GM12891 (cell line): ENCODE measurements at regions not wholly inside any gene's neighbourhood (a gene's known extent, or its start where the extent isn't known, plus 50 kb on each side); places are given as distances from the start of the nearest gene placed in this dataset.

ENCODE experiments used
- DNase-seq: peaks from one replicate; pipeline ENCODE4 v3.0.0; 2011; ENCODE audit warnings: low spot score; ENCODE audit not compliant: insufficient read length
- FAIRE-seq: peaks from 2 replicates; lab custom pipeline; 2011; peaks lifted over from hg19 to GRCh38; lab: Jason Lieb, UNC
- PAX5 ChIP-seq: IDR thresholded peaks from 2 replicates; pipeline ENCODE4 v1.6.1; 2011; ENCODE audit warnings: low read length, moderate library complexity, mild to moderate bottlenecking; ENCODE audit not compliant: insufficient read depth, severe bottlenecking
- POLR2A ChIP-seq: IDR thresholded peaks from 2 replicates; pipeline ENCODE4 v1.6.1; 2011; ENCODE audit warnings: low read depth, low read length, control low read depth
- POLR2AphosphoS5 ChIP-seq: IDR thresholded peaks from 2 replicates; pipeline ENCODE4 v1.6.1; 2011; ENCODE audit warnings: low read depth, low read length, control low read depth
- POU2F2 ChIP-seq: IDR thresholded peaks from 2 replicates; pipeline ENCODE4 v1.6.1; 2011; ENCODE audit warnings: low read depth, mild to moderate bottlenecking, control low read depth, low read length, moderate library complexity
- SPI1 ChIP-seq: IDR thresholded peaks from 2 replicates; pipeline ENCODE4 v1.6.1; 2011; ENCODE audit warnings: low read depth, low read length, control low read depth
- TAF1 ChIP-seq: IDR thresholded peaks from 2 replicates; pipeline ENCODE4 v1.6.1; 2011; ENCODE audit warnings: low read depth, low read length, control low read depth

GRCh38 chr6:94045099-94045829 is 625.9 kb upstream of the EPHA7 start:
- TF ChIP-seq SPI1 (no peak), POLR2A (no peak), TAF1 (no peak), PAX5 (no peak), POLR2AphosphoS5 (no peak), POU2F2 (no peak)
- FAIRE-seq (no peak), DNase-seq (no peak)

GRCh38 chr6:94041945-94042709 is 622.8 kb upstream of the EPHA7 start:
- DNase-seq (no peak), FAIRE-seq (no peak)
- TF ChIP-seq POLR2A, result no peak
- no peak for TF ChIP-seq SPI1
- no peak for TF ChIP-seq POLR2AphosphoS5
- TF ChIP-seq PAX5, result no peak

- no peak for TF ChIP-seq POLR2AphosphoS5
- no peak for FAIRE-seq
- DNase-seq, result no peak
Observed at GRCh38 chr6:94036024-94036423, 616.7 kb upstream of the EPHA7 start.

DNA sequence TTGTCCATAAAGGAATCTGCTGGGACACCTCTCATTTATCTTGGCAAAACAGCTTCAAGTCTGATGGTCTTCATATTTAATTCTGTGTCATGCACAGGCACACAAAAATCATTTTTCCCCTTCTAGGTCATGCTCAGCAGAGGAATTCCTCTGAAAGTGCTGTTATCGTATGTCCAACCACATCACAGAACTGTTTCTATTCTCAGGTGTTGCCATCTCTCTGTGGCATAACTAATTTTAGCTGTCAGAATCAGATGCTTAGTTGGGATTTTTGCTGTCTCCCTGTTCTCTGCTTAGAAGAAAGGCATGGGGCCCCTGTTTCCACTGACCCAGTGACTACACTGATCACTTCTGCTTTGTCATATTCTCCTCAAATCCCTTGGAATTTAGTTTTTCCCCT is 608.0 kb upstream of the EPHA7 start:
- no peak for TF ChIP-seq POU2F2
- no peak for TF ChIP-seq POLR2AphosphoS5
- no peak for TF ChIP-seq TAF1
- TF ChIP-seq SPI1, result no peak
- TF ChIP-seq PAX5, result no peak
- no peak for TF ChIP-seq POLR2A
- DNase-seq (no peak), FAIRE-seq (no peak)

- no peak for TF ChIP-seq SPI1
- no peak for TF ChIP-seq POU2F2
- no peak for TF ChIP-seq PAX5
- no peak for TF ChIP-seq TAF1
- TF ChIP-seq POLR2AphosphoS5, result no peak
- no peak for TF ChIP-seq POLR2A
- DNase-seq, result no peak
- FAIRE-seq, result no peak
Observed at GRCh38 chr6:94026575-94026974, 607.2 kb upstream of the EPHA7 start.

DNA sequence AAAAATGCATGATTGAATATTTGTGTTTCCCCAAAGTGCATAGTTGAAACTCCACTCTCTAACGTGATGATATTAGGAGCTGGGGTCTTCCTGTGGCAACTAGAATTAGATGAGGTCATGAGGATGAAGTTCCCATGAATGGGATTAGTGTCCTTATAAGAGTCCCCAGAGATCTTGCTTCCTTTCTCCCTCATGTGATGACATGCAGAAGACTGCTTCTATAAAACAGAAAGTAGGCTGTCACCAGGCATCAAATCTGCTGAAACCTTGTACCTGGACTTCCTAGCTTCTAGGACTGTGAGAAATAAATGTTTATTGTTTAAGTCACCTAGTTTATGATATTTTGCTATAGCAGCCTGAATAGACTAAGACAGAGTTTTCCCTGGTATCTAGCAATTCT is 586.5 kb upstream of the EPHA7 start:
- DNase-seq, result no peak
- no peak for FAIRE-seq
- TF ChIP-seq TAF1 (no peak), POU2F2 (no peak)

- no peak for TF ChIP-seq POU2F2
- TF ChIP-seq POLR2AphosphoS5, result no peak
- no peak for TF ChIP-seq TAF1
- no peak for TF ChIP-seq PAX5
- no peak for TF ChIP-seq POLR2A
- no peak for TF ChIP-seq SPI1
- DNase-seq (no peak), FAIRE-seq (no peak)
Observed at GRCh38 chr6:93992976-93993375, 573.6 kb upstream of the EPHA7 start.

DNA sequence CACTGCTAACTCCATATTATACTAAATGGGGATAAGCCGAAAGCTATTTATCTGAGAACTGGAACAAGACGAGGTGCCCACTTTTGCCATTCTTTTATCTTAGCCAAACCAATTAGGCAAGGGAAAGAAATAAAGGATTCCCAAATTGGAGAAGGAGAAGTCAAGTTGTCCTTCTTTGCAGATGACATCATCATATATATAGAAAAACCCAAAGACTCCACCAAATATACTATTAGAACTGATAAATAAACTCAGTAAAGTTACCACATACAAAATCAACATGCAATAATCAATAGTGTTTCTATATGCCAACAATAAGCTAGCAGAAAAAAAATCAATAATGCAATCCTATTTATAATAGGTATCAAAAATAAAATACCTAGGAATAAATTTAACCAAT is 570.3 kb upstream of the EPHA7 start:
- TF ChIP-seq TAF1, result no peak
- TF ChIP-seq POLR2A, result no peak
- TF ChIP-seq SPI1, result no peak
- TF ChIP-seq POLR2AphosphoS5, result no peak
- no peak for TF ChIP-seq POU2F2
- no peak for TF ChIP-seq PAX5
- DNase-seq (no peak), FAIRE-seq (no peak)

- DNase-seq (no peak), FAIRE-seq (no peak)
- TF ChIP-seq TAF1, result no peak
- no peak for TF ChIP-seq POLR2A
- no peak for TF ChIP-seq POU2F2
- TF ChIP-seq PAX5, result no peak
- TF ChIP-seq SPI1, result no peak
- no peak for TF ChIP-seq POLR2AphosphoS5
Observed at GRCh38 chr6:93985953-93986352, 566.6 kb upstream of the EPHA7 start.

- FAIRE-seq (no peak), DNase-seq (no peak)
Observed at GRCh38 chr6:93975159-93975558, 555.8 kb upstream of the EPHA7 start.

More at GRCh38 chr6:93975159-93975558, 555.8 kb upstream of the EPHA7 start:
- no peak for TF ChIP-seq POU2F2
- no peak for TF ChIP-seq POLR2AphosphoS5
- no peak for TF ChIP-seq POLR2A
- TF ChIP-seq TAF1, result no peak
- no peak for TF ChIP-seq PAX5
